HG03045 (cell line): ENCODE measurements at regions not wholly inside any gene's neighbourhood (a gene's known extent, or its start where the extent isn't known, plus 50 kb on each side); places are given as distances from the start of the nearest gene placed in this dataset.
"Not testable (repeated sequence)": the region's sequence is repeated elsewhere in the genome, so short reads cannot be mapped to it uniquely, and the experiment has no call there.

Experiments
- ATAC-seq: cut with Tn5 transposase; IDR thresholded peaks from one replicate; pipeline ENCODE4 v1.9.1; 2021; ENCODE audit warnings: mild to moderate bottlenecking, moderate library complexity; ENCODE audit not compliant: unreplicated experiment

- no peak for ATAC-seq
These were observed 248.3 kb downstream of the GADD45G start for GRCh38 chr9:89853161-89853560.

GRCh38 chr9:89853931-89854330 lies 249.1 kb downstream of the GADD45G start:
- no peak for ATAC-seq

GRCh38 chr9:89854715-89855475 lies 250.1 kb downstream of the GADD45G start:
- ATAC-seq = no peak

GRCh38 chr9:89856296-89856695 lies 251.5 kb downstream of the GADD45G start:
- not testable (repeated sequence) for ATAC-seq

- ATAC-seq = not testable (repeated sequence)
These were observed 252.1 kb downstream of the GADD45G start for GRCh38 chr9:89856950-89857349.

- not testable (repeated sequence) for ATAC-seq
These were observed 255.0 kb downstream of the GADD45G start for GRCh38 chr9:89859842-89860241.

- not testable (repeated sequence) for ATAC-seq
These were observed 256.6 kb downstream of the GADD45G start for GRCh38 chr9:89861371-89861770.

- ATAC-seq = no peak
These were observed 257.5 kb downstream of the GADD45G start for GRCh38 chr9:89862316-89862715.

GRCh38 chr9:89863141-89863540 lies 258.3 kb downstream of the GADD45G start:
- ATAC-seq = no peak

- no peak for ATAC-seq
These were observed 259.0 kb downstream of the GADD45G start for GRCh38 chr9:89863837-89864236.

GRCh38 chr9:89864257-89864656 lies 259.4 kb downstream of the GADD45G start:
- ATAC-seq = no peak

- ATAC-seq = no peak
These were observed 259.9 kb downstream of the GADD45G start for GRCh38 chr9:89864731-89865130.

GRCh38 chr9:89865357-89865756 lies 260.5 kb downstream of the GADD45G start:
- no peak for ATAC-seq

GRCh38 chr9:89865981-89866380 lies 261.2 kb downstream of the GADD45G start:
- ATAC-seq = no peak

GRCh38 chr9:89866701-89867100 lies 261.9 kb downstream of the GADD45G start:
- no peak for ATAC-seq

GRCh38 chr9:89868100-89868499 lies 263.3 kb downstream of the GADD45G start:
- ATAC-seq = no peak

- ATAC-seq = no peak
These were observed 265.2 kb downstream of the GADD45G start for GRCh38 chr9:89869793-89870580.

GRCh38 chr9:89871871-89872331 lies 267.1 kb downstream of the GADD45G start:
- no peak for ATAC-seq

- ATAC-seq = no peak
These were observed 267.7 kb downstream of the GADD45G start for GRCh38 chr9:89872426-89872912.

- ATAC-seq = no peak
These were observed 268.3 kb downstream of the GADD45G start for GRCh38 chr9:89872913-89873707.

- no peak for ATAC-seq
These were observed 269.0 kb downstream of the GADD45G start for GRCh38 chr9:89873801-89874200.
